HUES48 (cell line): ENCODE measurements at regions not wholly inside any gene's neighbourhood (a gene's known extent, or its start where the extent isn't known, plus 50 kb on each side); places are given as distances from the start of the nearest gene placed in this dataset.

Source experiments
- H3K27ac ChIP-seq: one replicate; pipeline ENCODE4 v1.7.0; 2013; ENCODE audit warnings: low read depth, low read length, inconsistent platforms
- H3K27me3 ChIP-seq: 2 replicates; pipeline ENCODE4 v1.6.1; 2013; ENCODE audit warnings: mild to moderate bottlenecking, low read length; ENCODE audit not compliant: control insufficient read depth, insufficient read depth
- H3K36me3 ChIP-seq: 2 replicates; pipeline ENCODE4 v1.6.1; 2013; ENCODE audit warnings: low read length; ENCODE audit not compliant: control insufficient read depth, insufficient read depth
- H3K4me1 ChIP-seq: 2 replicates; pipeline ENCODE4 v1.6.1; 2013; ENCODE audit warnings: mild to moderate bottlenecking, low read length; ENCODE audit not compliant: control insufficient read depth, insufficient read depth
- H3K4me3 ChIP-seq: 2 replicates; pipeline ENCODE4 v1.5.1; 2013; ENCODE audit warnings: mild to moderate bottlenecking, low read depth, low read length
- H3K9ac ChIP-seq: 2 replicates; pipeline ENCODE4 v1.6.1; 2013; ENCODE audit warnings: mild to moderate bottlenecking, low read depth, low read length, moderate library complexity
- H3K9me3 ChIP-seq: 2 replicates; pipeline ENCODE4 v1.6.1; 2013; ENCODE audit warnings: low read length; ENCODE audit not compliant: control insufficient read depth, insufficient read depth

- no peak overlapping the region for H3K27ac ChIP-seq
- 0 out of 2 replicates have a peak, but pooled peaks cover 5% of the 10 kb centered on the region for H3K4me1 ChIP-seq
- no peaks in the 10 kb centered on the region for H3K27me3 ChIP-seq
- no peak overlapping the region for H3K4me3 ChIP-seq
- no peaks in the 10 kb centered on the region for H3K9me3 ChIP-seq
- H3K36me3 ChIP-seq = peaks cover 28% of the 10 kb centered on the region
- H3K9ac ChIP-seq = no peak overlapping the region
These were observed 90.5 kb upstream of the IL12A start for GRCh38 chr3:159898147-159898546.

DNA sequence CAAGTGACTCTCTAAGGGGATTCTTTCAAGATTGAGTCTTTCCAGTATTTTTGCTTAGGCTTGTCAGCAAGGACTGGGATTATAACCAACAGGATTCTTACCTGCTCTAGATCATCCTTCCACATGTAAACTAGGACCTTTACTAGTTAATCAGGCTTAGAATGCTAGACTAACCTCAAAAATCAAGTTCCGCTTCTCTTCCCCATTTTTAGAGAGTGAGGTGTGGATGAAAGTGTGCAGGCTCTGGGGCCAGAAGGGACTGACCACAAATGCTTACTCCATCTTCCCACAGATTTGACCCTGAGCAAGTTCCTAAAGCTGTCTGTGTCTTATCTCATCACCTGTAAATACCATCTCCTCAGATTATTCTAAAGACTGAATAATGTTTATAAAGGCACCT is 89.5 kb upstream of the IL12A start:
- 0 out of 2 replicates have a peak, but pooled peaks cover 5% of the 10 kb centered on the region for H3K4me1 ChIP-seq
- no peaks in the 10 kb centered on the region for H3K9me3 ChIP-seq
- no peak overlapping the region for H3K4me3 ChIP-seq
- H3K27me3 ChIP-seq = no peaks in the 10 kb centered on the region
- H3K27ac ChIP-seq = no peak overlapping the region
- H3K36me3 ChIP-seq = peaks cover 24% of the 10 kb centered on the region
- no peak overlapping the region for H3K9ac ChIP-seq

GRCh38 chr3:159902546-159903314 is 85.9 kb upstream of the IL12A start:
- H3K36me3 ChIP-seq = peaks cover 8% of the 10 kb centered on the region; the same call in 1 of the 2 replicates
- H3K27ac ChIP-seq = no peak overlapping the region
- no peak overlapping the region for H3K4me3 ChIP-seq

GRCh38 chr3:159904455-159904854 is 84.2 kb upstream of the IL12A start:
- Histone ChIP-seq H3K9me3 (no peaks in the 10 kb centered on the region), H3K4me3 (no peak overlapping the region), H3K9ac (no peak overlapping the region), H3K27ac (no peak overlapping the region), H3K36me3 (no peaks in the 10 kb centered on the region), H3K4me1 (0 out of 2 replicates have a peak, but pooled peaks cover 5% of the 10 kb centered on the region), H3K27me3 (no peaks in the 10 kb centered on the region)

More at GRCh38 chr3:159902546-159903314, 85.9 kb upstream of the IL12A start:
- Histone ChIP-seq H3K4me1 (0 out of 2 replicates have a peak, but pooled peaks cover 5% of the 10 kb centered on the region), H3K9me3 (no peaks in the 10 kb centered on the region), H3K9ac (no peak overlapping the region), H3K27me3 (no peaks in the 10 kb centered on the region)

DNA sequence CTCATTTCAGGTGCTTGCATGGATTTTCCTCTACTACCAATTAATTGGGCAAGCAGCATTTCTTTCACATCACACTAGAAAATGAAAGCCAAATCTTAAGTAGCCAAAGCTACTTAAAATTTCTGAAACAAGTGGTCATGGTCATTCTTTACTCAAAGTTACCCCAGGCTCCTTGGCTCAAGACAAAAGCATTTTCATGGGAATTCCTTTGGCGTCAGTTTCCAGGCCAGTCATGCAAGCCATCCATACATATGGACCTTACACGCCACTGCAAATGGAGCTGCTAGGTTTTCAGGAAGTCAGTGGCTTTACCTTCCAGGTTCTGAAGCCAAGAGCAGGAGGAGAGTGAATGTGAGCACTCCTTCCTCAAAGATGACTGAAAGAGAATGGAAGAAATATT is 83.7 kb upstream of the IL12A start:
- Histone ChIP-seq H3K9ac (no peak overlapping the region), H3K4me1 (0 out of 2 replicates have a peak, but pooled peaks cover 5% of the 10 kb centered on the region), H3K4me3 (no peak overlapping the region), H3K9me3 (no peaks in the 10 kb centered on the region), H3K27ac (no peak overlapping the region), H3K36me3 (no peaks in the 10 kb centered on the region), H3K27me3 (no peaks in the 10 kb centered on the region)

DNA sequence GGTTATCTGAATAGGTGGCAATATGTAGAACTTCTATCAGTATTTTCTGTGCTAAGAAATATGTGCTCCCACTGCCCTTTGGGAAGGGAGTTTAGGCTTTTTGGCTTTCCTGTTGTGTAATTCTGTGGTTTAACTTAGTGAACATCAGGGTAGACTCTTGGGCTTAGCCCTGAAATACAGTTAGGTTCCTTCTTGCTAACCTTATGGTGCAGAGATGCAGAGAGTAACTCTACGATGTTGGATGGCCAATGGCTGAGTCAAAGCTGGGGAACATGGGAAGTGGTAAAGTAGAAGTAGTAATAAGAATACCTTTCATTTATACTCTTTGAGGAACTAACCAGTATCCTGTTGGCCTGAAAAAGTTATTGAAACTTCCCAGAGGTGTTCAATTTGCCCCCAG is 80.8 kb upstream of the IL12A start:
- Histone ChIP-seq H3K9me3 (no peaks in the 10 kb centered on the region), H3K4me1 (0 out of 2 replicates have a peak, but pooled peaks cover 2% of the 10 kb centered on the region), H3K27ac (no peak overlapping the region)

GRCh38 chr3:159910991-159911663 is 77.5 kb upstream of the IL12A start:
- Histone ChIP-seq H3K9me3 (no peaks in the 10 kb centered on the region), H3K27me3 (no peaks in the 10 kb centered on the region), H3K4me1 (no peaks in the 10 kb centered on the region), H3K4me3 (no peak overlapping the region), H3K9ac (no peak overlapping the region), H3K36me3 (no peaks in the 10 kb centered on the region), H3K27ac (no peak overlapping the region)

More for the DNA sequence above, 80.8 kb upstream of the IL12A start:
- H3K36me3 ChIP-seq = no peaks in the 10 kb centered on the region
- H3K9ac ChIP-seq = no peak overlapping the region
- no peak overlapping the region for H3K4me3 ChIP-seq
- H3K27me3 ChIP-seq = no peaks in the 10 kb centered on the region

- Histone ChIP-seq H3K9ac (no peak overlapping the region), H3K36me3 (no peaks in the 10 kb centered on the region), H3K4me3 (no peak overlapping the region), H3K27me3 (no peaks in the 10 kb centered on the region), H3K9me3 (no peaks in the 10 kb centered on the region), H3K27ac (no peak overlapping the region), H3K4me1 (no peaks in the 10 kb centered on the region)
These were observed 77.0 kb upstream of the IL12A start for GRCh38 chr3:159911664-159912037.

DNA sequence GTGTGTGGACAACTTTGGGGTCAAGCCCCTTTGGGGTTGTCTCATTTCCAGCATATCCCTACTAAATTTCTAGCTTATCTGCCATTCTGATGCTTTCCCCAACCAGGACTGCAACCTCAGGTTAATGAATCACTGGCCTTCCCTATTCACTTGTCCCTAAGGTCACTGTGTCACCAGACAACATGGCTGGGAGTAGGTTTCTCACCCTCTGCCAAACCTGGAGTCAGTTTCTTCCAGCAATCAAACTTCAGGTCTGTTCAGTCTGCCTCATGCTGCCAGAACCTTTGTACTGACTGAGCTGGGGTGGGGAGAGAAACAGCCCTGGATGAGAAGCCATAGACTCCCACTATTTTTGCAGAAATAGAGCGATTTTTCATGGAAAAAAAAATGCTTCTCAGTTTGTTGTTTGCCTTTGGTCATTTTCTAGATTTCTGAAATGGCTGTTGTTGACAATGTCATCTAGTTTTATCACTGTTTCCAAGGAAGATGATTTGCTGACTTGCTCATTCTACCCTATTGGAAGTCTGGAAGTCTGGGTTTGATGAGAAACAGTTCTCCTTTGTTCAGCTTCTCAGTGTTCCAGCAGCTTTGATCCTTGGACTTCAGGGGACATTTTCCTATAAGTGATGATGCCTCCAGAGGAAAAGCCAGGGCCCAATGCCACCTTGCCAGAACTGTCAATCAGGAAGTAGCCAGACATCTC is 74.8 kb upstream of the IL12A start:
- Histone ChIP-seq H3K4me1 (no peaks in the 10 kb centered on the region), H3K36me3 (no peaks in the 10 kb centered on the region), H3K27ac (no peak overlapping the region), H3K9me3 (no peaks in the 10 kb centered on the region), H3K9ac (no peak overlapping the region), H3K4me3 (no peak overlapping the region), H3K27me3 (no peaks in the 10 kb centered on the region)

- Histone ChIP-seq H3K27me3 (no peaks in the 10 kb centered on the region), H3K4me1 (no peaks in the 10 kb centered on the region), H3K9ac (no peak overlapping the region), H3K9me3 (no peaks in the 10 kb centered on the region), H3K36me3 (no peaks in the 10 kb centered on the region), H3K27ac (no peak overlapping the region), H3K4me3 (no peak overlapping the region)
These were observed 74.2 kb upstream of the IL12A start for GRCh38 chr3:159914426-159914825.

GRCh38 chr3:159916052-159916451 is 72.6 kb upstream of the IL12A start:
- no peak overlapping the region for H3K4me3 ChIP-seq
- H3K27me3 ChIP-seq = no peaks in the 10 kb centered on the region
- no peaks in the 10 kb centered on the region for H3K9me3 ChIP-seq
- H3K36me3 ChIP-seq = no peaks in the 10 kb centered on the region
- no peaks in the 10 kb centered on the region for H3K4me1 ChIP-seq
- no peak overlapping the region for H3K9ac ChIP-seq
- H3K27ac ChIP-seq = no peak overlapping the region
